ENCODE measurements at regions not wholly inside any gene's neighbourhood (a gene's known extent, or its start where the extent isn't known, plus 50 kb on each side); places are given as distances from the start of the nearest gene placed in this dataset.
"Not testable (repeated sequence)": the region's sequence is repeated elsewhere in the genome, so short reads cannot be mapped to it uniquely, and the experiment has no call there.

DNA sequence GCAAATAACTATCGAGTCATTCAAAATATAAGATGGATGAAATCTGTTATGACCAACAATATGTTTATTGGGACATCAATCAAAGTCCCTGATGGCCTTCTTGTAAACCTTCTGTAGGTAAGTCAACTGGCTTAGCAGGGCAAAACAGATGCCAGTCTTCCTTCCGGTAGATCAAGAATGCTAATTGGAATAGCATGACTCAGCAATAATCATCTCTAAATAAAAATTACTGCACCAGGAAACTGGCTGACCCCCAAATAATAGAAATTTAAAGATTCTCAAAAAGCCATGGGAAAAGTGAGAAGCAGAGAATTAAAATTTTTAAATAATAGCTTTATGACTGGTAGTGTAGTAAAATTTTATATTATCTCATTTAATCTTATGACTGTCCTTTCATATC, 1005.4 kb downstream of the OLFM4 start:
- no peak for DNase-seq (ENCODE audit: low spot score)

DNA sequence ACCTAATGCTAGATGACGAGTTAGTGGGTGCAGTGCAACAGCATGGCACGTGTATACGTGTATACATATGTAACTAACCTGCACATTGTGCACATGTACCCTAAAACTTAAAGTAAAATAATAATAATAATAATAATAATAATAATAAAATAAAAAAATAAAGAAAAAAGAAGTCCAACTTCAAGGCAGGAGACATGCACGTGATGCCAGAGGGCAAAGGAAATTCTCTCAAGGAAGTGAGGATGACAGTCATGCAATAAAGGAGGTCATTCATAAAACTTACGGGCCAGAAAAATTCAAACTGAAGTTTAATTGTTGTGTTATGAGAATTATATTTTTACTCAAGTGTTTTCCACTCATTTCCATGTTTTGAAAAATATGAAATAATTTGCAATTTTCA, 1028.8 kb downstream of the OLFM4 start:
- H3K27ac ChIP-seq; H3K4me3 ChIP-seq; H3K4me1 ChIP-seq; H3K27me3 ChIP-seq; DNase-seq (ENCODE audit: low spot score); H3K9me3 ChIP-seq; H3K36me3 ChIP-seq: not testable (repeated sequence)

More for the DNA sequence above, 1005.4 kb downstream of the OLFM4 start:
- Histone ChIP-seq H3K36me3 (no peaks in the 10 kb centered on the region), H3K4me3 (no peak overlapping the region), H3K27me3 (no peaks in the 10 kb centered on the region), H3K4me1 (no peaks in the 10 kb centered on the region), H3K9me3 (no peaks in the 10 kb centered on the region), H3K27ac (no peak overlapping the region)
- TF ChIP-seq, protein P1, sequence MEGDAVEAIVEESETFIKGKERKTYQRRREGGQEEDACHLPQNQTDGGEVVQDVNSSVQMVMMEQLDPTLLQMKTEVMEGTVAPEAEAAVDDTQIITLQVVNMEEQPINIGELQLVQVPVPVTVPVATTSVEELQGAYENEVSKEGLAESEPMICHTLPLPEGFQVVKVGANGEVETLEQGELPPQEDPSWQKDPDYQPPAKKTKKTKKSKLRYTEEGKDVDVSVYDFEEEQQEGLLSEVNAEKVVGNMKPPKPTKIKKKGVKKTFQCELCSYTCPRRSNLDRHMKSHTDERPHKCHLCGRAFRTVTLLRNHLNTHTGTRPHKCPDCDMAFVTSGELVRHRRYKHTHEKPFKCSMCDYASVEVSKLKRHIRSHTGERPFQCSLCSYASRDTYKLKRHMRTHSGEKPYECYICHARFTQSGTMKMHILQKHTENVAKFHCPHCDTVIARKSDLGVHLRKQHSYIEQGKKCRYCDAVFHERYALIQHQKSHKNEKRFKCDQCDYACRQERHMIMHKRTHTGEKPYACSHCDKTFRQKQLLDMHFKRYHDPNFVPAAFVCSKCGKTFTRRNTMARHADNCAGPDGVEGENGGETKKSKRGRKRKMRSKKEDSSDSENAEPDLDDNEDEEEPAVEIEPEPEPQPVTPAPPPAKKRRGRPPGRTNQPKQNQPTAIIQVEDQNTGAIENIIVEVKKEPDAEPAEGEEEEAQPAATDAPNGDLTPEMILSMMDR (IDR thresholded peaks at IDR 0.05), result no peak

DNA sequence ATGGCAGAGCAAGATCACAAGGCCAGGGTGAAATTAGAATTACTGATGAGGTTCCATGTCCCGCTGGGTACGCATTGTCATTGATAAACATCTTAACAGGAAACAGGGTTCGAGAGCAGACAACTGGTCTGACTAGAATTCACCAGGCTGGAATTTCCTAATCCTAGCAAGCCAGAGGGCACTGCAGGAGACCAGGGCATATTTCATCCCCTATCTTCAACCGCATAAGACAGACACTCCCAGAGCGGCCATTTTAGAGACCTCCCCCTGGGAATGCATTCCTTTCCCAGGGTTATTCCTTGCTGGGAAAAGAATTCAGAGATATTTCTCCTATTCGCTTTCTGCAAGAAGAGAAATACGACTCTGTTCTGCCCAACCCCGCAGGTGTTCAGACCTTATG, 1041.3 kb downstream of the OLFM4 start:
- not testable (repeated sequence) for H3K4me1 ChIP-seq; H3K27ac ChIP-seq; H3K36me3 ChIP-seq; H3K4me3 ChIP-seq; DNase-seq (ENCODE audit: low spot score); H3K27me3 ChIP-seq; H3K9me3 ChIP-seq

DNA sequence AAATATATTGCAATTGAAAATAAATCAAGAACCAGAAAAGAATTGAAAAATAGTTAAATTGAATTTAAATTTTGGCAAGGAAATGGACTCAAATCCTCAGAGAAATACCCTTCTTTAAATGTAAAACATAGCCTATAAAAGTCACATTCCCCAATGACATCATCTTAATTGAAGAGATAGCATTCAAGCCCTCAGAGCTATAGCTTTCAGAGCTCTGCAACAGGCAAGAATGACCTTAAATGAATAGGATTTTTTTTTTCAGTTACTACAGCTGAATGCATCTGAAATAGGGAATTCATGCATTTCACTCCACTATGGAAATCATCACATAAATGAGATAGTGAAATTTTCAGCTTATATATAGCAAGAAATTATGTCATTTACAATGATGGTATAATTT, 1049.0 kb downstream of the OLFM4 start:
- no peak for DNase-seq (ENCODE audit: low spot score)
- no peak overlapping the region for H3K4me3 ChIP-seq
- TF ChIP-seq, protein P1 (IDR thresholded peaks at IDR 0.05), result no peak
- no peak overlapping the region for H3K27ac ChIP-seq
- no peaks in the 10 kb centered on the region for H3K36me3 ChIP-seq
- no peaks in the 10 kb centered on the region for H3K27me3 ChIP-seq
- no peaks in the 10 kb centered on the region for H3K4me1 ChIP-seq
- H3K9me3 ChIP-seq, result peaks cover 0 to 15% of the 10 kb centered on the region in 2 donors

DNA sequence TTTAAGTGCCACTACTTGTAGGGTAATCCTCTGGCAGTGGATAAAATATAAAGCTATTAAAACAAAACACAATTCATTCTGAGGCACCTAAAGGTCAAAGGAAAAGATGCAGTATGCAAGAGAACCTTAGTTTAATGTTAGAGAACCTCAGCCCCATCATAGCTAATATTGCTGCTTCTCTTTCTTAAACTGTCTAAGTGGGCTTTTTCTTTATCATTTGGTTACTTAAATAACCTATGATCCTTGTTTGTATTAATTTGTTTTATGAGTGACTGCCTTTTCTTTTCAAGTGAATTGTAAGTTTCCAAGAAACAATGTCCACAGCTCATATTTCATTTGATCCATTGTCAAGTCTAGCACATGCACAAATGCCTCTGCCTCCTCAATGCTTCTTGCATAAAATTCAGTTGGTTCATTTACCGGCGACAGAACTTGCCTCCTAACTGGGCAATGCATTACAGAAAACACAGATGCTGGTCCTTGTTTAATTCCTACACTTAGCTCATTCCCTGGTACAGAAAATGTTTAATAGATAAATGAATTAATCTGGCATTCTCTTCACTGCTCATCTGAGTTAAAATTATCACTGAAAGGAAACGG, 1049.8 kb downstream of the OLFM4 start:
- TF ChIP-seq, protein P1 (IDR thresholded peaks at IDR 0.05), result no peak
- no peak for DNase-seq (ENCODE audit: low spot score)
- Histone ChIP-seq H3K4me1 (no peaks in the 10 kb centered on the region), H3K4me3 (no peak overlapping the region), H3K36me3 (no peaks in the 10 kb centered on the region), H3K27ac (no peak overlapping the region), H3K27me3 (no peaks in the 10 kb centered on the region), H3K9me3 (peaks cover 0 to 15% of the 10 kb centered on the region in 2 donors)

DNA sequence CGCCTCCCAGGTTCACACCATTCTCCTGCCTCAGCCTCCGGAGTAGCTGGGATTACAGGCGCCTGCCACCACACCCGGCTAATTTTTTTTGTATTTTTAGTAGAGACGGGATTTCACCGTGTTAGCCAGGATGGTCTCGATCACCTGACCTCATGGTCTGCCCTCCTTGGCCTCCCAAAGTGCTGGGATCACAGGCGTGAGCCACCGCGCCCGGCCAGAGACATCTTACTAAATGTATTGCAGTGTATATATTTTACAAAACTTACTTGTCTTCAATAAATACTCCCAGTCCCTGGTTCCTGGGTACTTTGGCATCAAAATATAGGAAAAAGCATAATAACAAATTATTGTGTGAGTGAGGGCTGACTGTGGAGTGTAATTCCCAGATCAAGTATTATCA, 1053.7 kb downstream of the OLFM4 start:
- peaks cover 0 to 15% of the 10 kb centered on the region in 2 donors for H3K9me3 ChIP-seq
- not testable (repeated sequence) for DNase-seq (ENCODE audit: low spot score); H3K27me3 ChIP-seq; H3K4me3 ChIP-seq; H3K36me3 ChIP-seq; H3K4me1 ChIP-seq; H3K27ac ChIP-seq

DNA sequence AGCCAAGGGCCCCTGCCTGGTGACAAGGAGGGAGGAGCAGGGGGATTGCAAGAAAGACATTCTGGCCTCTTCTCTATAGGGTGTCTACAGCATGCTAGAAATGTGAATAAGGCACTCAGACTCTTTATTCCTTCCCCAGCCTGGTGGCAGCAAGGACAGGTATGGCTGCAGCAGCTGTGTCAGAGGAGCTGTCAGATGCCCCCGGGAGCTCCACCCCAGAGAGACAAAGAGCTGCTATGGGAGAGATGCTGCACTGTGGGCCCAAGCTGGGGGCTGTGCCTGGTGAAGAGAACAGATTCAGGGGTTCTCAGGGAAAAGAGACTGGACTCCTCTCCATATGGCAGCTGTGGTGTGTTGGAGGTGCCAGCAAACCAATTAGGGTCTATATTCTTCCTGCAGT, 1063.3 kb downstream of the OLFM4 start:
- Histone ChIP-seq H3K27me3 (no peaks in the 10 kb centered on the region), H3K4me3 (no peak overlapping the region), H3K4me1 (no peaks in the 10 kb centered on the region), H3K27ac (no peak overlapping the region), H3K9me3 (peaks cover 0 to 4% of the 10 kb centered on the region in 2 donors), H3K36me3 (no peaks in the 10 kb centered on the region)
- TF ChIP-seq, protein P1 (IDR thresholded peaks at IDR 0.05), result no peak
- DNase-seq (ENCODE audit: low spot score), result no peak

Measured in right atrium auricular region (tissue), 2 donors.